GM21786 (cell line): ENCODE measurements at regions not wholly inside any gene's neighbourhood (a gene's known extent, or its start where the extent isn't known, plus 50 kb on each side); places are given as distances from the start of the nearest gene placed in this dataset.

Experiments used
- ATAC-seq: cut with Tn5 transposase; IDR thresholded peaks from one replicate; pipeline ENCODE4 v1.9.1; 2021; ENCODE audit not compliant: unreplicated experiment

GRCh38 chr18:41553716-41554115 is 401.3 kb upstream of the PIK3C3 start:
- ATAC-seq = no peak

DNA sequence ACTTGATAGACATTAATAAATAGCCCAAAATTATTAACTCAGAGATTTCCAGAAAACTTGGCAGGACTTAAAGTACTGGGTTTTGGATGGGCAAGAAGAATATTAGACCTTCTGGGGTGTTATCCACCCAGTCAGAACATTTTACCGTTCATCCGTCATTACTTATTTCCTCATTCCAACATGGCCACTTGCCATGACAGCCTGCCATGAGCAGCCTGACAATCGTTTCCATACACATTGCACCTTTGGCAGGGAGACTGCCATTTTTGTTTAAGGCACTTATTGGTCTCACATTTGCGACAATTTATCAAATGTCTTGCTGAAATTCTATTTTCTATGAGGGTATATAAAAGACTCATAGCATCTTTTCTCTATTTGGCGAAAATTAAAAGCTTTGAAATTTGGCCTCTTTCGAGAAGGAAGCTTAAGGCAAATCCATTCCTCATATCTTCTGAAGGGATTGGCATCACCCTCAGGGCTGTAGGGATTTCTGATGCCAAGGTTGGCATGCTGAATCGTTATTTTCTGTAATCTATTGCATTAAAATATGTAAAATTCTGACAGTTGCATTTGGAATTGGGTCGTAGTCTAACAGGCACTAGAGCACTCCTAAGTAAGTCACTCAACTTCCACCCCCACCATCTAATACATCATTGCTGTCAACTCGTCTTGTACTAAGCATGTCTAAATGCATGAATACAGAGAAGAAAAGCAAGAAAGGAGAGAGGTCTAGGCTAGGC is 406.3 kb upstream of the PIK3C3 start:
- no peak for ATAC-seq

- ATAC-seq = no peak
Observed at GRCh38 chr18:41545091-41545888, 409.7 kb upstream of the PIK3C3 start.

- ATAC-seq = no peak
Observed at GRCh38 chr18:41543815-41544214, 411.2 kb upstream of the PIK3C3 start.

GRCh38 chr18:41540237-41540871 is 414.7 kb upstream of the PIK3C3 start:
- no peak for ATAC-seq

- no peak for ATAC-seq
Observed at GRCh38 chr18:41538751-41539150, 416.3 kb upstream of the PIK3C3 start.

GRCh38 chr18:41537666-41538065 is 417.4 kb upstream of the PIK3C3 start:
- ATAC-seq = no peak

GRCh38 chr18:41532344-41533086 is 422.5 kb upstream of the PIK3C3 start:
- ATAC-seq = no peak

- no peak for ATAC-seq
Observed at GRCh38 chr18:41530970-41531369, 424.1 kb upstream of the PIK3C3 start.

GRCh38 chr18:41529093-41529492 is 425.9 kb upstream of the PIK3C3 start:
- ATAC-seq = no peak

GRCh38 chr18:41526054-41526453 is 429.0 kb upstream of the PIK3C3 start:
- ATAC-seq = no peak

DNA sequence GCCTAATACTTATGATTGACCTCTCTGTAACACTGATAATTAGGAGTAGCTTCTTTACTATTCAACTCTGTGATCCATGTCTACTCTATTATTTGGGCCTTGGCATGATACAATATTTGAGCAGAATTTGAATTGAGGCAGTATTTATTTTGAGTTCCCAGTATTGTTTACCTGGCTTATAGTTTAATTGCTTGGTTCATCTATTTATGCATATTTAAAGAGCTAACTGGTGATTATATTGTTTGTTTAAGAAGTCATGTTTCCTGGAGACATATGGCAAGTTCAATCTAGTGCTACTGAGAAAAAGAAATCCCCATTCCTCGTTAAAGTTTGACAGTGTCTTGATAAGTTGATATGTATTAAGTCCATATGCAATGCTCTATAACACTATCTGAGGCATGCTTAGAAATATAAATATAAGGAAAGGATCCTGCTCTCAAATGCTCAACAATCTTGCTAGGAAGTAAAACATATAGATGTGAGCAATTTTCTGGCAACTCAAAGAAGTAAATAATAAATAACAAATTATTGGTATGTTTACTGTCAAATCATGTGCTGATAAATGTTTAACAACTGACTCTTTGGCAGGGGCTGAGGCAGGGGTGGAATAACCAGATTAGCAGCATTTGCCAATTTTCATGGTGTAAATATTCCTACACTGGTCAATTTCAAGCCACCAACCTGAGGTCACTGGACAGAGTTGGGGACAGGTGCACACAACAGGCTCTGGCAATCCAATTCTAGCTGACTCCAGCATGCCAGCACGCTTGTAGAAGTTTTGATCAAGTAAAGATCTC is 430.2 kb upstream of the PIK3C3 start:
- ATAC-seq = no peak

DNA sequence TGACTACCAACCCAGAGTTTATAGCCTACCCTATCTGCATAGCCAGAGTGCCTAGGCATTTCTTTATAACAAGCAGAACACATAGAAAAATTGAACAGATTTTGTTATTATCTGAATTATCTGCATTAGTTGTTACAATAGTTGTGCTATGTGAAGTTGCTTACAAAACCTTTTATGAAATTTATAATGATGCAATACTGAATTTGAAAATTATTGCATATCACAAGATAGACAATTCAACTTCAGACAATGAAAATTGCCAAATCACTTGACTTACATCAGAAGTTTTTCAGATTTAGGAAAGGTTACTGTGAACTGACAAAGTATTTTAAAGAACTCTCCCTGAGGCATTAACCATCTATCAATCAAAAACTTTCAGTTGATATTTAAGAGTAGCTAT is 437.9 kb upstream of the PIK3C3 start:
- ATAC-seq = no peak

GRCh38 chr18:41513438-41513837 is 441.6 kb upstream of the PIK3C3 start:
- ATAC-seq = no peak

DNA sequence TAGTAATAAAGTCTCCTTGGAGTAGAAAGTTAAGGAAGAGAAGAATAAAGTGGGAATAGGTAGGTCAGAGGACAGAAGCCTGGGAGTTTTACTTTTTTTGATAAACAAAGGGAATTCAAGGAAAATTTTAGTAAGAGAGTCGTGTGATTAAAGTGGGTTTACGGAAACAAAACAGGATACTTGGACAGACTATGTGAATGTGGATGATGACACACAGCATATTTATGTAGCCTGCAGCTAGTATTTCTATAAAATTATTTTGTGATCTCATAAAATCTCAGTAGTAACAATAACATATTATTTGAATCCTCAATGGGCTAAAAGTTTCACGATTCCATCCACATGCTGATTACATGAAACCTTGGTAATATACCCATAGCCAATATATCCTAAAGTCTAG is 450.7 kb upstream of the PIK3C3 start:
- no peak for ATAC-seq

DNA sequence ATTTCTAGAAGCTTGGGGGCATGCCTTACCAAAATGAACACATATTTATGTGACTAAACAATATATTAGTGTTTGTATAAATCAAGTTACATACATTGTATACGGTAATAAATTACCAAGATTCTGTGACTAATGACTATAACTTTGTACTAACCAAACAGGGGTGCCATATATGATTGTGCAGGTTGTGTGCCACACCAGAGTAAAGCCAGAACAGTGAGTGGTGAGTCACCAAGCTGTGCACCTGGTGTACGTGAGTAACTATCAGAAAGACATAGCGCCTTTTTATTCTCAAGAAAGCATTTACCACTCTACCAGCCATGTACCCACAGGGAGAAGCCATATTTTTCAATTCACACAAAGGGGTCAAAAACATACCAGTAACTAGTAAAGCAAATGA is 453.2 kb upstream of the PIK3C3 start:
- no peak for ATAC-seq

DNA sequence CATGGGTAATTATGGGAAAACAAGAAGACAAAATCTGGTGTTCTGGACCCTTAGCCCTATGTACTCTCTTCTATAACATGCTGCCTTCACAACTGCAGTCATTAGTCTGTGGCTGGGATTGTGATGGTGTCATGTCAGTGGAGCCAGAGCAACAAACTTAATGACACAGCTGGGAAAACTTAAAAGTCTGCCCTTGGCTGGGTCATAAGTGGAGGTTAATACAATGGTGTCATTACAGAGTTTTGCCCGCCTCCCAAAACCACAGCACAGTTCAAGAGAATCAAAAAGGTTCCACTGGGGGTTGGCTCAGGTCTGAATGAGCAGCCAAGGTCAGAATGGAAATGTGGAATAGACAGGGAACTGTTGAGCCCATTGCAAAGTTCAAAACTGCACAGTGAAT is 455.7 kb upstream of the PIK3C3 start:
- ATAC-seq = no peak

- no peak for ATAC-seq
Observed at GRCh38 chr18:41490861-41491260, 464.2 kb upstream of the PIK3C3 start.

GRCh38 chr18:41486575-41486974 is 468.5 kb upstream of the PIK3C3 start:
- ATAC-seq = no peak

DNA sequence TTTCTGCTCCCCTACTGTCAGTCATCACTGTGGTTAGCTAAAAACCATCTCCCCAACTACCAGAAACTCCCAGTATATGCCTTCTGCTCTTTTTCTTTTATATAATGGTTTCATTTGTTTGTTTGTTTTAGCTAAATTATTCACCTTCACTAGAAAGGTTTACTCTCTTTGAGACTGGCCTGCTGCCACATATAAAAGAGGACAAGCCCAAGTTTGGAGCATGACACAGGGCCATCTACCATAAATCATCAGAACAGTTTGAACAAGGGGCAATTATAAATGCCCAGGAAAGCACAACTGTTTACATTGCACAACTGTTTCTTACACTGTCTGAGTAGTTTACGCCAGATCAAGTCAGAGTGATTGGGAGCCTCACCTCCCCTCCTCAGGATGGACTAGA is 471.0 kb upstream of the PIK3C3 start:
- no peak for ATAC-seq

DNA sequence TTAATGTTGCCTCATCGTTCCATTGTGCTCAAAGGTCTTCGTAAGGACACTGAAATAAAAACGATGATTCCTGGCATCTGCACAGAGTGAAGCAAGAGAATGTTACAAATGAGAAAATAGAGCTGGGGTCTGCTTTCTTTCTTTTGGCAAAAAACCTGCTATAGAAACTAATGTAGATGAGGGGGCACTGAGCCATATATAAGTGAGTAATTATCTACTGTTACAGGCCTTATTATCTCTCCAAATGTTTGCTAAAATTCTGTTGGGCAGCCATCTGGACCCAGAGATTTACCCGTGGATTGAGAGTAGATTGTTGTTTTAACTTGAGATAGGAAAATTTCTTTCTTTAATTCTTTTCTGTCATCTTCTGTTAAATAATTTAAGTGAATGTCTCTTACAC is 472.5 kb upstream of the PIK3C3 start:
- no peak for ATAC-seq
